ENCODE measurements at regions not wholly inside any gene's neighbourhood (a gene's known extent, or its start where the extent isn't known, plus 50 kb on each side); places are given as distances from the start of the nearest gene placed in this dataset.

DNA sequence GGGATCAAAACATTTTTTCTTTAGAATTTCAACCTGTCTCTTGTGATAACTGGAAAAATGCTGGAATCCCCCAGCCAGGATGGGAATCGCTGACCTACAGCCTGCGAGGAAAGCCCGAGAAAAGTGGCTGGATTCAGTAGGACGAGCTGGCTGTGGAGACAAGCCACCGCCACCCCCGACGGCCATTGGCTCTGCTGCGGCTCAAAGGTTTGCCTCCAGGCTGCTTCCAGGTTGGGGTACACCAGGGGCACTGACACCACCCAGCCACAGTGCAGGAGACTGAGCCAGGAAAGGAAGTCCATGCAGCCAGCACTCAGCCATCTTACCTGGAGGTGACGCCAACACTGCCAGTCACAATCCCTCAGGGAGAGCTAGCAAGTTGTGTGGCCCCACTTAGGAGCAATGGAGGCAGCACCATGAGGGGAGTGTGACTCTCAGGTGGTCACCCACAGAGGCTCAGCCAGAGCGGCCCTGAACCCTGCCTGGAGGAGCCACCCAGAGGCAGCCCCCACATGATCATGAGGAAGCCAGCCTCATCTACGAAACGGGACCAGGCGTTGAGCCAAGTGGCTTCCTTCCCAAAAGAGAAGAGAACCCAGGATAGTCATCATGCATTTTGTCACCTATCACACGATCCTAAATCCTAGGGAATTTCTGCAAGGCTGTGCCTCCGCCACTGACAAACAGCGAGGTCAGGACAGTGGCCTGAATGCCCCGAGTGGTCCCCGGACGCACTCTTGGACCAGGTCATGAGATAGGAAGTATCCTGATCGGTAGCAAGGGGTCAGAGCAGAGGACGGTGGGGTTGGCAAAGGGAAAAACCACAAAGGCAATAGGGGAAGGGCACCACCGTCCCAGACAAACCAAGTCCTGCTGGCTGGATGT lies 84.8 kb downstream of the RBFOX3 start:
- no peak for TF ChIP-seq EZH2phosphoT487 (IDR thresholded peaks at IDR 0.05; ENCODE audit: borderline replicate concordance, low read length)
- TF ChIP-seq, protein P1, sequence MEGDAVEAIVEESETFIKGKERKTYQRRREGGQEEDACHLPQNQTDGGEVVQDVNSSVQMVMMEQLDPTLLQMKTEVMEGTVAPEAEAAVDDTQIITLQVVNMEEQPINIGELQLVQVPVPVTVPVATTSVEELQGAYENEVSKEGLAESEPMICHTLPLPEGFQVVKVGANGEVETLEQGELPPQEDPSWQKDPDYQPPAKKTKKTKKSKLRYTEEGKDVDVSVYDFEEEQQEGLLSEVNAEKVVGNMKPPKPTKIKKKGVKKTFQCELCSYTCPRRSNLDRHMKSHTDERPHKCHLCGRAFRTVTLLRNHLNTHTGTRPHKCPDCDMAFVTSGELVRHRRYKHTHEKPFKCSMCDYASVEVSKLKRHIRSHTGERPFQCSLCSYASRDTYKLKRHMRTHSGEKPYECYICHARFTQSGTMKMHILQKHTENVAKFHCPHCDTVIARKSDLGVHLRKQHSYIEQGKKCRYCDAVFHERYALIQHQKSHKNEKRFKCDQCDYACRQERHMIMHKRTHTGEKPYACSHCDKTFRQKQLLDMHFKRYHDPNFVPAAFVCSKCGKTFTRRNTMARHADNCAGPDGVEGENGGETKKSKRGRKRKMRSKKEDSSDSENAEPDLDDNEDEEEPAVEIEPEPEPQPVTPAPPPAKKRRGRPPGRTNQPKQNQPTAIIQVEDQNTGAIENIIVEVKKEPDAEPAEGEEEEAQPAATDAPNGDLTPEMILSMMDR (conservative IDR thresholded peaks at IDR 0.05; ENCODE audit: low read depth, low read length): no peak
